Neural cell (in vitro differentiated cells): ENCODE measurements at regions not wholly inside any gene's neighbourhood (a gene's known extent, or its start where the extent isn't known, plus 50 kb on each side); places are given as distances from the start of the nearest gene placed in this dataset.
A peak's percentile ranks its signal among the peaks of the same experiment; 100 is the strongest.

Experiments
- H2AFZ ChIP-seq: fragments of 200-600, 300-800 bp; sonication (generic), shearing (Covaris generic); 2 replicates; pipeline ENCODE4 v1.6.0; 2014; ENCODE audit warnings: low read depth, mild to moderate bottlenecking, antibody characterized with exemption, low read length, moderate library complexity
- H3F3A ChIP-seq: fragments of 200-600 bp; shearing (Covaris generic); 2 replicates; pipeline ENCODE4 v1.6.1; 2016; ENCODE audit warnings: mild to moderate bottlenecking, moderate library complexity, mixed read lengths, antibody characterized with exemption, low read length; ENCODE audit not compliant: insufficient read depth, poor library complexity, severe bottlenecking
- H3K27ac ChIP-seq: fragments of 200-600, 300-800 bp; sonication (generic), shearing (Covaris generic); 2 replicates; pipeline ENCODE4 v1.5.1; 2014; ENCODE audit warnings: mild to moderate bottlenecking, low read length, moderate library complexity
- H3K27me3 ChIP-seq: fragments of 300-800, 200-600 bp; sonication (generic), shearing (Covaris generic); 2 replicates; pipeline ENCODE4 v1.6.0; 2014; ENCODE audit warnings: mild to moderate bottlenecking, low read depth, low read length, moderate library complexity; ENCODE audit not compliant: insufficient read depth
- H3K36me3 ChIP-seq: fragments of 300-800, 200-600 bp; sonication (generic), shearing (Covaris generic); 2 replicates; pipeline ENCODE4 v1.5.1; 2014; ENCODE audit warnings: mild to moderate bottlenecking, antibody characterized with exemption, low read length, moderate library complexity; ENCODE audit not compliant: insufficient read depth
- H3K4me2 ChIP-seq: fragments of 300-800, 200-600 bp; sonication (generic), shearing (Covaris generic); 2 replicates; pipeline ENCODE4 v1.6.0; 2014; ENCODE audit warnings: mild to moderate bottlenecking, low read length
- H3K4me3 ChIP-seq: fragments of 300-800, 200-600 bp; sonication (generic), shearing (Covaris generic); 2 replicates; pipeline ENCODE4 v1.5.1; 2014; ENCODE audit warnings: mild to moderate bottlenecking, low read length, moderate library complexity
- H3K79me2 ChIP-seq: fragments of 200-600 bp; shearing (Covaris generic); replicated peaks from 2 replicates; pipeline ENCODE4 v1.6.0; 2014; ENCODE audit warnings: mild to moderate bottlenecking, low read length, moderate library complexity; ENCODE audit not compliant: insufficient read depth
- H3K9ac ChIP-seq: fragments of 300-800, 200-600 bp; sonication (generic), shearing (Covaris generic); 2 replicates; pipeline ENCODE4 v1.6.1; 2016; ENCODE audit warnings: mild to moderate bottlenecking, low read length, mixed read lengths
- H3K9me2 ChIP-seq: fragments of 200-600 bp; shearing (Covaris generic); 2 replicates; pipeline ENCODE4 v1.6.1; 2016; ENCODE audit warnings: mild to moderate bottlenecking, low read length, mixed read lengths; ENCODE audit not compliant: insufficient read depth
- H3K9me3 ChIP-seq: fragments of 200-600, 300-800 bp; sonication (generic), shearing (Covaris generic); 2 replicates; pipeline ENCODE4 v1.6.1; 2016; ENCODE audit warnings: mild to moderate bottlenecking, mixed run types, low read length, moderate library complexity, mixed read lengths
- H4K20me1 ChIP-seq: fragments of 200-600 bp; shearing (Covaris generic); 2 replicates; pipeline ENCODE4 v1.6.1; 2016; ENCODE audit warnings: mild to moderate bottlenecking, mixed run types; ENCODE audit not compliant: insufficient read depth
- EP300 ChIP-seq: fragments of 450-650 bp; conservative IDR thresholded peaks from 2 replicates; pipeline ENCODE4 v1.6.1; 2014; ENCODE audit warnings: antibody characterized with exemption, mild to moderate bottlenecking, moderate library complexity; ENCODE audit not compliant: poor library complexity, severe bottlenecking
- EZH2 ChIP-seq: fragments of 200-600, 300-800 bp; shearing (Covaris generic), sonication (generic); IDR thresholded peaks from 2 replicates; pipeline ENCODE4 v1.6.1; 2014; ENCODE audit warnings: antibody characterized with exemption, low read length, borderline replicate concordance, mild to moderate bottlenecking; ENCODE audit not compliant: insufficient read depth, poor library complexity, severe bottlenecking
- MXI1 ChIP-seq: fragments of 450-650 bp; conservative IDR thresholded peaks from 2 replicates; pipeline ENCODE4 v1.6.1; 2014; ENCODE audit warnings: antibody characterized with exemption, mild to moderate bottlenecking; ENCODE audit not compliant: poor library complexity, severe bottlenecking
- POLR2AphosphoS5 ChIP-seq: IDR thresholded peaks from 2 replicates; pipeline ENCODE4 v1.6.1; 2012
- RAD21 ChIP-seq: fragments of 450-650 bp; conservative IDR thresholded peaks from 2 replicates; pipeline ENCODE4 v1.6.1; 2014; ENCODE audit warnings: antibody characterized with exemption, mild to moderate bottlenecking, moderate library complexity
- SMC3 ChIP-seq: fragments of 450-650 bp; conservative IDR thresholded peaks from 2 replicates; pipeline ENCODE4 v1.6.1; 2014; ENCODE audit warnings: antibody characterized with exemption, mild to moderate bottlenecking, moderate library complexity; ENCODE audit not compliant: poor library complexity
- TAF1 ChIP-seq: IDR thresholded peaks from 2 replicates; pipeline ENCODE4 v1.6.1; 2012; ENCODE audit warnings: low read depth
- TF ChIP-seq, protein P1 (sequence below): IDR thresholded peaks from 2 replicates; pipeline ENCODE4 v1.6.1; 2012; ENCODE audit warnings: borderline replicate concordance
- TF ChIP-seq, protein P2 (sequence below): fragments of 450-650 bp; IDR thresholded peaks from 2 replicates; pipeline ENCODE4 v1.5.1; 2014; ENCODE audit warnings: antibody characterized with exemption, mild to moderate bottlenecking, moderate library complexity; ENCODE audit not compliant: poor library complexity, severe bottlenecking

- Histone ChIP-seq H3K9me2 (no peaks in the 10 kb centered on the region), H3K4me2 (no peak overlapping the region)
These were observed 177.7 kb upstream of the GHITM start for GRCh38 chr10:83961620-83962019.

DNA sequence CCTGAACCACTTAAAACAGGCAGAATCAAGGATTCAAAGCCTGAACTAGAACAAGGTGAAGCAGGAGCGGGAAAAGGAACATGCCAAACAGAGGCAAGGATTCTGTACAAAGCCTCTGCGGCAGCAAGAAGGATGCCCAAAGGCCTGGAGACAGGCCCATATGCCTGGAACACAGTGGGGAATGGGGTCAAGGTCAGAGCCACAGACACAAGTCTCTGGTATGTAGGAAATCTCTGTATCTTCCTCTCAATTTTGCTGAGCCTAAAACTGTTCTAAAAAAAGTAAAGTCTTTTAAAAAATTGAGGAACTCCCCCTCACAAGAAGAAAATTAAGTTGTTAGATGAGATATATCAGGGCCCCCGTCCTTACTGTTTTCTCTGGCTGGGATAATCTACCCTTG lies 175.9 kb upstream of the GHITM start:
- H3K9me2 ChIP-seq, result no peaks in the 10 kb centered on the region
- H3K27ac ChIP-seq, result no peak overlapping the region
- no peak overlapping the region for H3K4me2 ChIP-seq
- H3K79me2 ChIP-seq, result no peaks in the 10 kb centered on the region
- H2AFZ ChIP-seq, result no peak overlapping the region
- H3K36me3 ChIP-seq, result no peaks in the 10 kb centered on the region
- no peak overlapping the region for H3K9ac ChIP-seq
- no peaks in the 10 kb centered on the region for H4K20me1 ChIP-seq
- no peaks in the 10 kb centered on the region for H3K27me3 ChIP-seq
- no peaks in the 10 kb centered on the region for H3K9me3 ChIP-seq
- no peaks in the 10 kb centered on the region for H3F3A ChIP-seq
- no peak overlapping the region for H3K4me3 ChIP-seq
- TF ChIP-seq POLR2AphosphoS5 (no peak), EP300 (no peak), MXI1 (no peak), SMC3 (no peak), TAF1 (no peak), RAD21 (no peak), EZH2 (no peak)
- TF ChIP-seq, protein P1, sequence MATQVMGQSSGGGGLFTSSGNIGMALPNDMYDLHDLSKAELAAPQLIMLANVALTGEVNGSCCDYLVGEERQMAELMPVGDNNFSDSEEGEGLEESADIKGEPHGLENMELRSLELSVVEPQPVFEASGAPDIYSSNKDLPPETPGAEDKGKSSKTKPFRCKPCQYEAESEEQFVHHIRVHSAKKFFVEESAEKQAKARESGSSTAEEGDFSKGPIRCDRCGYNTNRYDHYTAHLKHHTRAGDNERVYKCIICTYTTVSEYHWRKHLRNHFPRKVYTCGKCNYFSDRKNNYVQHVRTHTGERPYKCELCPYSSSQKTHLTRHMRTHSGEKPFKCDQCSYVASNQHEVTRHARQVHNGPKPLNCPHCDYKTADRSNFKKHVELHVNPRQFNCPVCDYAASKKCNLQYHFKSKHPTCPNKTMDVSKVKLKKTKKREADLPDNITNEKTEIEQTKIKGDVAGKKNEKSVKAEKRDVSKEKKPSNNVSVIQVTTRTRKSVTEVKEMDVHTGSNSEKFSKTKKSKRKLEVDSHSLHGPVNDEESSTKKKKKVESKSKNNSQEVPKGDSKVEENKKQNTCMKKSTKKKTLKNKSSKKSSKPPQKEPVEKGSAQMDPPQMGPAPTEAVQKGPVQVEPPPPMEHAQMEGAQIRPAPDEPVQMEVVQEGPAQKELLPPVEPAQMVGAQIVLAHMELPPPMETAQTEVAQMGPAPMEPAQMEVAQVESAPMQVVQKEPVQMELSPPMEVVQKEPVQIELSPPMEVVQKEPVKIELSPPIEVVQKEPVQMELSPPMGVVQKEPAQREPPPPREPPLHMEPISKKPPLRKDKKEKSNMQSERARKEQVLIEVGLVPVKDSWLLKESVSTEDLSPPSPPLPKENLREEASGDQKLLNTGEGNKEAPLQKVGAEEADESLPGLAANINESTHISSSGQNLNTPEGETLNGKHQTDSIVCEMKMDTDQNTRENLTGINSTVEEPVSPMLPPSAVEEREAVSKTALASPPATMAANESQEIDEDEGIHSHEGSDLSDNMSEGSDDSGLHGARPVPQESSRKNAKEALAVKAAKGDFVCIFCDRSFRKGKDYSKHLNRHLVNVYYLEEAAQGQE, result no peak
- TF ChIP-seq, protein P2, sequence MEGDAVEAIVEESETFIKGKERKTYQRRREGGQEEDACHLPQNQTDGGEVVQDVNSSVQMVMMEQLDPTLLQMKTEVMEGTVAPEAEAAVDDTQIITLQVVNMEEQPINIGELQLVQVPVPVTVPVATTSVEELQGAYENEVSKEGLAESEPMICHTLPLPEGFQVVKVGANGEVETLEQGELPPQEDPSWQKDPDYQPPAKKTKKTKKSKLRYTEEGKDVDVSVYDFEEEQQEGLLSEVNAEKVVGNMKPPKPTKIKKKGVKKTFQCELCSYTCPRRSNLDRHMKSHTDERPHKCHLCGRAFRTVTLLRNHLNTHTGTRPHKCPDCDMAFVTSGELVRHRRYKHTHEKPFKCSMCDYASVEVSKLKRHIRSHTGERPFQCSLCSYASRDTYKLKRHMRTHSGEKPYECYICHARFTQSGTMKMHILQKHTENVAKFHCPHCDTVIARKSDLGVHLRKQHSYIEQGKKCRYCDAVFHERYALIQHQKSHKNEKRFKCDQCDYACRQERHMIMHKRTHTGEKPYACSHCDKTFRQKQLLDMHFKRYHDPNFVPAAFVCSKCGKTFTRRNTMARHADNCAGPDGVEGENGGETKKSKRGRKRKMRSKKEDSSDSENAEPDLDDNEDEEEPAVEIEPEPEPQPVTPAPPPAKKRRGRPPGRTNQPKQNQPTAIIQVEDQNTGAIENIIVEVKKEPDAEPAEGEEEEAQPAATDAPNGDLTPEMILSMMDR, result no peak

More at GRCh38 chr10:83961620-83962019, 177.7 kb upstream of the GHITM start:
- Histone ChIP-seq H2AFZ (no peak overlapping the region), H3K9me3 (no peaks in the 10 kb centered on the region), H4K20me1 (no peaks in the 10 kb centered on the region), H3F3A (no peaks in the 10 kb centered on the region), H3K79me2 (no peaks in the 10 kb centered on the region), H3K27me3 (no peaks in the 10 kb centered on the region), H3K4me3 (no peak overlapping the region), H3K27ac (no peak overlapping the region), H3K9ac (no peak overlapping the region), H3K36me3 (no peaks in the 10 kb centered on the region)
- TF ChIP-seq TAF1, result no peak
- TF ChIP-seq RAD21, result peak; percentile 87
- peak; percentile 79 for TF ChIP-seq SMC3
- TF ChIP-seq EP300, result no peak
- TF ChIP-seq, protein P2, result peak; percentile 81
- TF ChIP-seq, protein P1, result no peak
- TF ChIP-seq POLR2AphosphoS5, result no peak
- no peak for TF ChIP-seq EZH2
- TF ChIP-seq MXI1, result no peak
